HUES6 (cell line): ENCODE measurements at regions not wholly inside any gene's neighbourhood (a gene's known extent, or its start where the extent isn't known, plus 50 kb on each side); places are given as distances from the start of the nearest gene placed in this dataset.

ENCODE experiments used
- H3K27ac ChIP-seq: 2 replicates; pipeline ENCODE4 v1.7.0; 2013; ENCODE audit warnings: low read depth, mild to moderate bottlenecking, low read length, inconsistent platforms
- H3K27me3 ChIP-seq: 2 replicates; pipeline ENCODE4 v1.6.1; 2013; ENCODE audit warnings: low read length; ENCODE audit not compliant: control insufficient read depth, insufficient read depth
- H3K36me3 ChIP-seq: 2 replicates; pipeline ENCODE4 v1.6.1; 2013; ENCODE audit warnings: low read length; ENCODE audit not compliant: control insufficient read depth, insufficient read depth
- H3K4me1 ChIP-seq: 2 replicates; pipeline ENCODE4 v1.6.1; 2013; ENCODE audit warnings: low read length; ENCODE audit not compliant: control insufficient read depth, insufficient read depth
- H3K4me3 ChIP-seq: 2 replicates; pipeline ENCODE4 v1.5.1; 2013; ENCODE audit warnings: low read depth, low read length
- H3K9ac ChIP-seq: one replicate; pipeline ENCODE4 v1.6.1; 2013; ENCODE audit warnings: mild to moderate bottlenecking, low read length
- H3K9me3 ChIP-seq: 2 replicates; pipeline ENCODE4 v1.6.1; 2013; ENCODE audit warnings: low read depth, low read length; ENCODE audit not compliant: control insufficient read depth, insufficient read depth

- H3K4me3 ChIP-seq, result no peak overlapping the region
- no peaks in the 10 kb centered on the region for H3K36me3 ChIP-seq
- H3K27me3 ChIP-seq, result no peaks in the 10 kb centered on the region
- H3K4me1 ChIP-seq, result peaks cover 13% of the 10 kb centered on the region
- H3K27ac ChIP-seq, result no peak overlapping the region
- no peak overlapping the region for H3K9ac ChIP-seq
- no peaks in the 10 kb centered on the region for H3K9me3 ChIP-seq
Measured at GRCh38 chr9:8262625-8263622, 463.3 kb upstream of the DMAC1 start.

- Histone ChIP-seq H3K4me3 (no peak overlapping the region), H3K9me3 (no peaks in the 10 kb centered on the region), H3K36me3 (no peaks in the 10 kb centered on the region), H3K27me3 (no peaks in the 10 kb centered on the region), H3K27ac (no peak overlapping the region), H3K9ac (no peak overlapping the region), H3K4me1 (peaks cover 13% of the 10 kb centered on the region)
Measured at GRCh38 chr9:8261737-8262136, 462.2 kb upstream of the DMAC1 start.

- Histone ChIP-seq H3K27me3 (no peaks in the 10 kb centered on the region), H3K4me3 (no peak overlapping the region), H3K9ac (no peak overlapping the region), H3K4me1 (peaks cover 13% of the 10 kb centered on the region), H3K27ac (no peak overlapping the region), H3K36me3 (no peaks in the 10 kb centered on the region), H3K9me3 (no peaks in the 10 kb centered on the region)
Measured at GRCh38 chr9:8259028-8259427, 459.4 kb upstream of the DMAC1 start.

- H3K36me3 ChIP-seq, result no peaks in the 10 kb centered on the region
- no peak overlapping the region for H3K9ac ChIP-seq
- H3K4me1 ChIP-seq, result peaks cover 4% of the 10 kb centered on the region; the same call in 1 of the 2 replicates
- no peak overlapping the region for H3K27ac ChIP-seq
- no peaks in the 10 kb centered on the region for H3K27me3 ChIP-seq
- H3K4me3 ChIP-seq, result no peak overlapping the region
- H3K9me3 ChIP-seq, result no peaks in the 10 kb centered on the region
Measured at GRCh38 chr9:8256880-8257279, 457.3 kb upstream of the DMAC1 start.

- Histone ChIP-seq H3K9me3 (no peaks in the 10 kb centered on the region), H3K27ac (no peak overlapping the region), H3K36me3 (no peaks in the 10 kb centered on the region), H3K9ac (no peak overlapping the region), H3K27me3 (no peaks in the 10 kb centered on the region), H3K4me3 (no peak overlapping the region), H3K4me1 (no peaks in the 10 kb centered on the region; the same call in 1 of the 2 replicates)
Measured at GRCh38 chr9:8255850-8256249, 456.3 kb upstream of the DMAC1 start.

- H3K9ac ChIP-seq, result no peak overlapping the region
- H3K9me3 ChIP-seq, result no peaks in the 10 kb centered on the region
- no peaks in the 10 kb centered on the region; the same call in 1 of the 2 replicates for H3K4me1 ChIP-seq
- no peaks in the 10 kb centered on the region for H3K36me3 ChIP-seq
- no peak overlapping the region for H3K27ac ChIP-seq
- no peak overlapping the region for H3K4me3 ChIP-seq
- no peaks in the 10 kb centered on the region for H3K27me3 ChIP-seq
Measured at GRCh38 chr9:8254541-8254940, 455.0 kb upstream of the DMAC1 start.

- H3K36me3 ChIP-seq, result no peaks in the 10 kb centered on the region
- H3K9me3 ChIP-seq, result no peaks in the 10 kb centered on the region
- no peak overlapping the region for H3K4me3 ChIP-seq
- H3K4me1 ChIP-seq, result no peaks in the 10 kb centered on the region
- no peak overlapping the region for H3K9ac ChIP-seq
- no peaks in the 10 kb centered on the region for H3K27me3 ChIP-seq
- H3K27ac ChIP-seq, result no peak overlapping the region
Measured at GRCh38 chr9:8252445-8252844, 452.9 kb upstream of the DMAC1 start.

- Histone ChIP-seq H3K27ac (no peak overlapping the region), H3K27me3 (no peaks in the 10 kb centered on the region), H3K4me3 (no peak overlapping the region), H3K9ac (no peak overlapping the region), H3K36me3 (no peaks in the 10 kb centered on the region), H3K4me1 (no peaks in the 10 kb centered on the region), H3K9me3 (no peaks in the 10 kb centered on the region)
Measured at GRCh38 chr9:8251566-8251965, 452.0 kb upstream of the DMAC1 start.

- H3K27me3 ChIP-seq, result no peaks in the 10 kb centered on the region
- no peaks in the 10 kb centered on the region for H3K4me1 ChIP-seq
- no peaks in the 10 kb centered on the region for H3K36me3 ChIP-seq
- H3K9me3 ChIP-seq, result no peaks in the 10 kb centered on the region
- no peak overlapping the region for H3K4me3 ChIP-seq
- no peak overlapping the region for H3K9ac ChIP-seq
- H3K27ac ChIP-seq, result no peak overlapping the region
Measured at GRCh38 chr9:8244505-8245092, 445.0 kb upstream of the DMAC1 start.

- H3K4me3 ChIP-seq, result no peak overlapping the region
- H3K36me3 ChIP-seq, result no peaks in the 10 kb centered on the region
- H3K4me1 ChIP-seq, result no peaks in the 10 kb centered on the region
- H3K27ac ChIP-seq, result no peak overlapping the region
- H3K9me3 ChIP-seq, result no peaks in the 10 kb centered on the region
- no peaks in the 10 kb centered on the region for H3K27me3 ChIP-seq
- no peak overlapping the region for H3K9ac ChIP-seq
Measured at GRCh38 chr9:8241201-8241600, 441.6 kb upstream of the DMAC1 start.

GRCh38 chr9:8237096-8237495 is 437.5 kb upstream of the DMAC1 start:
- H3K27ac ChIP-seq, result no peak overlapping the region
- H3K36me3 ChIP-seq, result no peaks in the 10 kb centered on the region
- no peaks in the 10 kb centered on the region for H3K27me3 ChIP-seq
- peaks cover 7% of the 10 kb centered on the region; the same call in 1 of the 2 replicates for H3K4me1 ChIP-seq
- H3K9ac ChIP-seq, result no peak overlapping the region
- no peak overlapping the region for H3K4me3 ChIP-seq
- no peaks in the 10 kb centered on the region for H3K9me3 ChIP-seq
